ENCODE measurements at regions not wholly inside any gene's neighbourhood (a gene's known extent, or its start where the extent isn't known, plus 50 kb on each side); places are given as distances from the start of the nearest gene placed in this dataset.

GRCh38 chr14:61956517-61956916, 194.3 kb downstream of the SNAPC1 start:
- no peak for TF ChIP-seq CTCF (IDR thresholded peaks at IDR 0.05)
- TF ChIP-seq POLR2A (IDR thresholded peaks at IDR 0.05): no peak

All from body of pancreas (tissue), 4 donors.